MM.1S (cell line): ENCODE measurements at regions not wholly inside any gene's neighbourhood (a gene's known extent, or its start where the extent isn't known, plus 50 kb on each side); places are given as distances from the start of the nearest gene placed in this dataset.

Experiments used
- DNase-seq: peaks from one replicate; pipeline ENCODE4 v3.0.0-alpha.2; 2015
- H2AFZ ChIP-seq: fragments of 300-600 bp; sonication (generic); 2 replicates; pipeline ENCODE4 v1.6.0; 2016; ENCODE audit warnings: antibody characterized with exemption, low read length
- H3F3A ChIP-seq: fragments of 300-600 bp; sonication (generic); 2 replicates; pipeline ENCODE4 v1.6.1; 2016; ENCODE audit warnings: mild to moderate bottlenecking, antibody characterized with exemption, low read length, moderate library complexity, mixed read lengths; ENCODE audit not compliant: insufficient read depth
- H3K27ac ChIP-seq: fragments of 300-600 bp; sonication (generic); 2 replicates; pipeline ENCODE4 v1.5.1; 2016; ENCODE audit warnings: mild to moderate bottlenecking, low read length
- H3K27me3 ChIP-seq: fragments of 300-600 bp; sonication (generic); replicated peaks from 2 replicates; pipeline ENCODE4 v1.6.0; 2016; ENCODE audit warnings: low read length; ENCODE audit not compliant: insufficient read depth
- H3K36me3 ChIP-seq: fragments of 300-600 bp; sonication (generic); replicated peaks from 2 replicates; pipeline ENCODE4 v1.6.1; 2016; ENCODE audit warnings: mild to moderate bottlenecking, low read length, mixed read lengths; ENCODE audit not compliant: insufficient read depth
- H3K4me1 ChIP-seq: fragments of 300-600 bp; sonication (generic); 2 replicates; pipeline ENCODE4 v1.6.1; 2016; ENCODE audit warnings: low read length, mixed read lengths
- H3K4me2 ChIP-seq: fragments of 300-600 bp; sonication (generic); 2 replicates; pipeline ENCODE4 v1.6.0; 2016; ENCODE audit warnings: low read depth, low read length
- H3K4me3 ChIP-seq: fragments of 300-600 bp; sonication (generic); 2 replicates; pipeline ENCODE4 v1.5.1; 2016; ENCODE audit warnings: low read length, mixed read lengths
- H3K79me2 ChIP-seq: fragments of 300-600 bp; sonication (generic); 2 replicates; pipeline ENCODE4 v1.6.1; 2016; ENCODE audit warnings: mixed run types, low read length, mixed read lengths
- H3K9ac ChIP-seq: fragments of 300-600 bp; sonication (generic); 2 replicates; pipeline ENCODE4 v1.6.1; 2016; ENCODE audit warnings: low read length, mixed read lengths
- H3K9me2 ChIP-seq: fragments of 300-600 bp; sonication (generic); replicated peaks from 2 replicates; pipeline ENCODE4 v1.6.1; 2016; ENCODE audit warnings: mild to moderate bottlenecking, low read length, mixed read lengths; ENCODE audit not compliant: insufficient read depth
- H3K9me3 ChIP-seq: fragments of 300-600 bp; sonication (generic); replicated peaks from 2 replicates; pipeline ENCODE4 v1.6.1; 2016; ENCODE audit warnings: mild to moderate bottlenecking, low read length, mixed read lengths; ENCODE audit not compliant: insufficient read depth
- H4K20me1 ChIP-seq: fragments of 300-600 bp; sonication (generic); 2 replicates; pipeline ENCODE4 v1.6.1; 2016; ENCODE audit warnings: mild to moderate bottlenecking, low read length, moderate library complexity, mixed read lengths; ENCODE audit not compliant: insufficient read depth
- CTCF ChIP-seq: fragments of 300-600 bp; sonication (generic); IDR thresholded peaks from 2 replicates; pipeline ENCODE4 v1.5.1; 2016; ENCODE audit warnings: antibody characterized with exemption, low read length, mixed read lengths
- EZH2 ChIP-seq: fragments of 300-600 bp; sonication (generic); optimal IDR thresholded peaks from 2 replicates; pipeline ENCODE3; 2017; ENCODE audit warnings: low read depth, mild to moderate bottlenecking, antibody characterized with exemption, low read length, mixed read lengths
- EZH2phosphoT487 ChIP-seq: fragments of 300-600 bp; sonication (generic); IDR thresholded peaks from 2 replicates; pipeline ENCODE4 v1.6.1; 2018; ENCODE audit warnings: antibody characterized with exemption, low read length

GRCh38 chr3:189419683-189420082, 211.5 kb upstream of the TP63 start:
- no peaks in the 10 kb centered on the region for H3K9me2 ChIP-seq
- H3F3A ChIP-seq = no peaks in the 10 kb centered on the region
- no peaks in the 10 kb centered on the region for H3K79me2 ChIP-seq
- no peak overlapping the region for H3K4me2 ChIP-seq
- no peaks in the 10 kb centered on the region for H3K36me3 ChIP-seq
- no peak overlapping the region for H3K27ac ChIP-seq
- no peak overlapping the region for H2AFZ ChIP-seq
- TF ChIP-seq CTCF = no peak
- no peak for TF ChIP-seq EZH2
- TF ChIP-seq EZH2phosphoT487 = no peak
- H3K27me3 ChIP-seq = no peaks in the 10 kb centered on the region
- no peaks in the 10 kb centered on the region for H4K20me1 ChIP-seq
- no peak for DNase-seq
- H3K4me1 ChIP-seq = no peaks in the 10 kb centered on the region
- no peaks in the 10 kb centered on the region for H3K9me3 ChIP-seq
- H3K4me3 ChIP-seq = no peak overlapping the region
- H3K9ac ChIP-seq = no peak overlapping the region

DNA sequence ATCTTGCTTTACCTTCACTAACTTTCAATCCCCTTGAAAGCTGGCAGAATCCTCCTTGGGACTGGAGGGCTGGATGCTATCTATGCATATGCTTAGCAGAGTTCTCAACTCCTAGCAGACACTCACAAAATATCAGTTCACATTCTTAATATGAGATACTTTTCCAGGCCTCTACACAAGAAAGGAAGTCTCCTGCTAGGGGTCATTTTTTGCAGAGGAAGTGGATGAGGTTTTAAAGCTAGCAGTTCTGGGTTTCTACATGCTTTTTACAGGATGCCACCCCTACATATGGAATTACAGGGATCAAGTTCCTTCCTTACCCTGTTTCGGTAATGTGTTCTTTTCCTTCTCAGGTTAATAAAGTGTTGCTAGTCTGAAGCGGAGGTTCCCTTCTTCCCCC, 206.3 kb upstream of the TP63 start:
- Histone ChIP-seq H3K9me3 (no peaks in the 10 kb centered on the region), H3F3A (no peaks in the 10 kb centered on the region), H3K4me1 (no peaks in the 10 kb centered on the region), H3K4me2 (no peak overlapping the region), H3K79me2 (no peaks in the 10 kb centered on the region), H3K9ac (no peak overlapping the region), H3K36me3 (no peaks in the 10 kb centered on the region), H4K20me1 (no peaks in the 10 kb centered on the region), H3K27me3 (no peaks in the 10 kb centered on the region), H3K9me2 (no peaks in the 10 kb centered on the region), H3K27ac (no peak overlapping the region), H3K4me3 (no peak overlapping the region), H2AFZ (no peak overlapping the region)
- TF ChIP-seq CTCF = no peak
- TF ChIP-seq EZH2 = no peak
- no peak for TF ChIP-seq EZH2phosphoT487
- DNase-seq = no peak

- no peaks in the 10 kb centered on the region for H3K79me2 ChIP-seq
- no peaks in the 10 kb centered on the region for H3F3A ChIP-seq
- no peaks in the 10 kb centered on the region for H3K9me2 ChIP-seq
- H3K9me3 ChIP-seq = no peaks in the 10 kb centered on the region
- no peak overlapping the region for H3K9ac ChIP-seq
- H3K4me3 ChIP-seq = no peak overlapping the region
- no peak overlapping the region for H3K4me2 ChIP-seq
- no peak for TF ChIP-seq EZH2
- no peak for TF ChIP-seq CTCF
- no peaks in the 10 kb centered on the region for H3K27me3 ChIP-seq
- H2AFZ ChIP-seq = no peak overlapping the region
- H3K27ac ChIP-seq = no peak overlapping the region
- DNase-seq = no peak
- no peaks in the 10 kb centered on the region for H4K20me1 ChIP-seq
- H3K36me3 ChIP-seq = no peaks in the 10 kb centered on the region
- no peaks in the 10 kb centered on the region; the same call in 1 of the 2 replicates for H3K4me1 ChIP-seq
Observed at GRCh38 chr3:189429019-189429418, 202.2 kb upstream of the TP63 start.

GRCh38 chr3:189430166-189430565, 201.0 kb upstream of the TP63 start:
- no peaks in the 10 kb centered on the region for H3K27me3 ChIP-seq
- no peak for DNase-seq

More at GRCh38 chr3:189430166-189430565, 201.0 kb upstream of the TP63 start:
- no peak overlapping the region for H3K27ac ChIP-seq
- H4K20me1 ChIP-seq = no peaks in the 10 kb centered on the region
- no peaks in the 10 kb centered on the region; the same call in 1 of the 2 replicates for H3K4me1 ChIP-seq
- H3K4me3 ChIP-seq = no peak overlapping the region
- no peak overlapping the region for H2AFZ ChIP-seq
- no peaks in the 10 kb centered on the region for H3K9me2 ChIP-seq
- no peak overlapping the region for H3K9ac ChIP-seq
- H3F3A ChIP-seq = no peaks in the 10 kb centered on the region
- H3K79me2 ChIP-seq = no peaks in the 10 kb centered on the region
- H3K36me3 ChIP-seq = no peaks in the 10 kb centered on the region
- TF ChIP-seq EZH2phosphoT487 (no peak), CTCF (no peak), EZH2 (no peak)
- no peaks in the 10 kb centered on the region for H3K9me3 ChIP-seq
- no peak overlapping the region for H3K4me2 ChIP-seq
